ENCODE measurements at regions not wholly inside any gene's neighbourhood (a gene's known extent, or its start where the extent isn't known, plus 50 kb on each side); places are given as distances from the start of the nearest gene placed in this dataset.

GRCh38 chr2:195495351-195495750 is 161.7 kb upstream of the SLC39A10 start:
- DNase-seq = no peak

- no peak for DNase-seq
Observed at GRCh38 chr2:195494451-195494850, 162.6 kb upstream of the SLC39A10 start.

- DNase-seq = no peak
Observed at GRCh38 chr2:195493416-195493815, 163.6 kb upstream of the SLC39A10 start.

- DNase-seq = no peak
Observed at GRCh38 chr2:195490319-195490718, 166.7 kb upstream of the SLC39A10 start.

- no peak for DNase-seq
Observed at GRCh38 chr2:195489101-195489500, 167.9 kb upstream of the SLC39A10 start.

GRCh38 chr2:195488567-195488966 is 168.5 kb upstream of the SLC39A10 start:
- no peak for DNase-seq

- no peak for DNase-seq
Observed at GRCh38 chr2:195486987-195487644, 169.9 kb upstream of the SLC39A10 start.

GRCh38 chr2:195486520-195486919 is 170.5 kb upstream of the SLC39A10 start:
- DNase-seq = no peak

GRCh38 chr2:195482010-195482409 is 175.0 kb upstream of the SLC39A10 start:
- no peak for DNase-seq

GRCh38 chr2:195480121-195480520 is 176.9 kb upstream of the SLC39A10 start:
- no peak for DNase-seq

GRCh38 chr2:195479407-195479806 is 177.6 kb upstream of the SLC39A10 start:
- DNase-seq = no peak

- no peak for DNase-seq
Observed at GRCh38 chr2:195477996-195478382, 179.0 kb upstream of the SLC39A10 start.

- DNase-seq = no peak
Observed at GRCh38 chr2:195477248-195477995, 179.6 kb upstream of the SLC39A10 start.

GRCh38 chr2:195475336-195475735 is 181.7 kb upstream of the SLC39A10 start:
- no peak for DNase-seq

- no peak for DNase-seq
Observed at GRCh38 chr2:195473862-195474261, 183.2 kb upstream of the SLC39A10 start.

GRCh38 chr2:195472501-195473234 is 184.4 kb upstream of the SLC39A10 start:
- DNase-seq = no peak

GRCh38 chr2:195471807-195472206 is 185.2 kb upstream of the SLC39A10 start:
- no peak for DNase-seq

GRCh38 chr2:195471163-195471562 is 185.9 kb upstream of the SLC39A10 start:
- DNase-seq = no peak

- DNase-seq = no peak
Observed at GRCh38 chr2:195470622-195471021, 186.4 kb upstream of the SLC39A10 start.

- no peak for DNase-seq
Observed at GRCh38 chr2:195468771-195469170, 188.3 kb upstream of the SLC39A10 start.

- no peak for DNase-seq
Observed at GRCh38 chr2:195466427-195466826, 190.6 kb upstream of the SLC39A10 start.

- no peak for DNase-seq
Observed at GRCh38 chr2:195461010-195461409, 196.0 kb upstream of the SLC39A10 start.

- no peak for DNase-seq
Observed at GRCh38 chr2:195458936-195459335, 198.1 kb upstream of the SLC39A10 start.

- DNase-seq = no peak
Observed at GRCh38 chr2:195457873-195458272, 199.2 kb upstream of the SLC39A10 start.

Measured in NCI-H1417 (cell line).